ENCODE measurements at regions not wholly inside any gene's neighbourhood (a gene's known extent, or its start where the extent isn't known, plus 50 kb on each side); places are given as distances from the start of the nearest gene placed in this dataset.

GRCh38 chr15:93188236-93188635 lies 99.2 kb upstream of the RGMA start (continued):
- TF ChIP-seq REST (IDR thresholded peaks at IDR 0.05; ENCODE audit: low read depth), result no peak
- TF ChIP-seq ATF3 (IDR thresholded peaks at IDR 0.05), result no peak
- TF ChIP-seq RAD21 (IDR thresholded peaks at IDR 0.05; ENCODE audit: low read depth), result no peak
- TF ChIP-seq POLR2A (IDR thresholded peaks at IDR 0.05; ENCODE audit: borderline replicate concordance, extremely low read depth, insufficient read depth, insufficient read length), result no peak
- no peak for TF ChIP-seq SIN3A (IDR thresholded peaks at IDR 0.05; ENCODE audit: low read depth)

- Histone ChIP-seq H3K4me3 (replicated peaks in 1 of 2; ENCODE audit: low read depth in 1 of 2, low read length in 2 of 2) (no peak overlapping the region), H3K27me3 (ENCODE audit: insufficient read depth, low read length) (peaks cover 39% of the 10 kb centered on the region), H3K36me3 (ENCODE audit: control insufficient read depth in 1 of 2, insufficient read depth in 2 of 2, low read length in 2 of 2) (no peaks in the 10 kb centered on the region), H3K4me2 (ENCODE audit: low read length) (no peak overlapping the region), H3K4me1 (ENCODE audit: control insufficient read depth in 1 of 2, insufficient read depth in 2 of 2, low read length in 2 of 2) (no peaks in the 10 kb centered on the region), H3K9me2 (ENCODE audit: insufficient read depth) (no peaks in the 10 kb centered on the region), H3K9ac (ENCODE audit: low read length) (no peak overlapping the region), H4K20me1 (ENCODE audit: insufficient read depth) (no peaks in the 10 kb centered on the region), H3K79me2 (ENCODE audit: insufficient read depth, low read length) (no peaks in the 10 kb centered on the region), H3K9me3 (ENCODE audit: control insufficient read depth in 1 of 2, insufficient read depth in 1 of 2, low read depth in 1 of 2, low read length in 2 of 2) (no peaks in the 10 kb centered on the region), H2AFZ (ENCODE audit: low read depth, low read length, poor library complexity, severe bottlenecking) (no peak overlapping the region), H3K27ac (ENCODE audit: low read depth, low read length) (no peak overlapping the region)
- intact Hi-C loops (cut with micrococcal nuclease), result no loop called here
- DNase-seq (ENCODE audit: low read depth, low spot score) (no peak), ATAC-seq (no peak)
- CTCF ChIA-PET, result no interaction called here
- RAD21 ChIA-PET (ENCODE audit: low non-redundant PET in 1 of 2, low total read pairs in 2 of 2, uncharacterized antibody in 2 of 2, unreplicated experiment in 2 of 2), result no interaction called here
- BruUV-seq (replicated peaks), result no TSS peak
- POLR2A ChIA-PET, result no interaction called here
- TF ChIP-seq ATF3 (IDR thresholded peaks at IDR 0.05), result no peak
- TF ChIP-seq JUND (IDR thresholded peaks at IDR 0.05), result no peak
- TF ChIP-seq ZBTB33 (IDR thresholded peaks at IDR 0.05; ENCODE audit: extremely low read depth, insufficient replicate concordance, low read length), result no peak
- TF ChIP-seq FOSL1 (IDR thresholded peaks at IDR 0.05; ENCODE audit: low read depth), result no peak
- no peak for TF ChIP-seq POLR2A (IDR thresholded peaks at IDR 0.05; ENCODE audit: borderline replicate concordance, extremely low read depth, insufficient read depth, insufficient read length)
- TF ChIP-seq RAD21 (IDR thresholded peaks at IDR 0.05; ENCODE audit: low read depth), result no peak
- no peak for TF ChIP-seq SP1 (IDR thresholded peaks at IDR 0.05; ENCODE audit: low read depth)
- no peak for TF ChIP-seq SRF (IDR thresholded peaks at IDR 0.05; ENCODE audit: low read depth)
- TF ChIP-seq ZFX (IDR thresholded peaks at IDR 0.05), result no peak
- no peak for TF ChIP-seq CTCF (IDR thresholded peaks at IDR 0.05 in 2 of 3, conservative IDR thresholded peaks at IDR 0.05 in 1 of 3; ENCODE audit: borderline replicate concordance in 1 of 3, insufficient read depth in 1 of 3, low read depth in 2 of 3, low read length in 2 of 3)
- TF ChIP-seq REST (IDR thresholded peaks at IDR 0.05; ENCODE audit: low read depth), result no peak
- no peak for TF ChIP-seq EZH2 (IDR thresholded peaks at IDR 0.05)
Observed at GRCh38 chr15:93185796-93186195, 96.8 kb upstream of the RGMA start.
